CD4-positive, alpha-beta T cell (primary cell): ENCODE measurements at regions not wholly inside any gene's neighbourhood (a gene's known extent, or its start where the extent isn't known, plus 50 kb on each side); places are given as distances from the start of the nearest gene placed in this dataset.

Experiments
- ATAC-seq: fragments of 200-7000 bp; cut with Tn5 transposase; one replicate; pipeline ENCODE4 v1.10.0; 2022; ENCODE audit warnings: mild to moderate bottlenecking; ENCODE audit not compliant: poor library complexity
- CTCF ChIA-PET: fragments of 350-600 bp; sonication (Branson Sonifier 250); formaldehyde crosslinking; loops from one replicate; lab custom pipeline; 2021; ENCODE audit warnings: antibody characterized with exemption, inconsistent platforms; lab: Charles Lee
- POLR2A ChIA-PET: fragments of 350-600 bp; sonication (Branson Sonifier 250); formaldehyde crosslinking; loops from one replicate; lab custom pipeline; 2021; ENCODE audit warnings: antibody characterized with exemption, inconsistent platforms; lab: Charles Lee
- DNase-seq, 14 experiments: peaks; one replicate each; pipeline ENCODE4 v3.0.0-alpha.2; 2013 to 2020; ENCODE audit warnings: mixed read lengths in 2 of 14
- H3K27ac ChIP-seq, 2 donors: one replicate each; pipeline versions ENCODE4 v1.5.1 to v1.7.0; 2013; ENCODE audit warnings: low read length in 2 of 2, low read depth in 1 of 2, mild to moderate bottlenecking in 1 of 2
- H3K27me3 ChIP-seq, 2 experiments: 1 replicate in 1 of 2; 2 replicates in 1 of 2; pipeline versions ENCODE4 v1.6.1 to v1.7.0; 2013; ENCODE audit warnings: low read length in 2 of 2, control low read depth in 1 of 2, mild to moderate bottlenecking in 1 of 2, moderate library complexity in 1 of 2; ENCODE audit not compliant: insufficient read depth in 2 of 2, control insufficient read depth in 1 of 2
- H3K36me3 ChIP-seq: one replicate; pipeline ENCODE4 v1.6.1; 2013; ENCODE audit warnings: low read length, control low read depth; ENCODE audit not compliant: insufficient read depth
- H3K4me1 ChIP-seq: one replicate; pipeline ENCODE4 v1.6.1; 2013; ENCODE audit warnings: low read length, control low read depth; ENCODE audit not compliant: insufficient read depth
- H3K4me3 ChIP-seq: one replicate; pipeline ENCODE4 v1.5.1; 2013; ENCODE audit warnings: mild to moderate bottlenecking, low read length, moderate library complexity
- H3K9me3 ChIP-seq, 2 experiments: 1 replicate in 1 of 2; 2 replicates in 1 of 2; pipeline versions ENCODE4 v1.6.1 to v1.7.0; 2013; ENCODE audit warnings: low read length in 2 of 2, mild to moderate bottlenecking in 2 of 2, control low read depth in 1 of 2, moderate library complexity in 1 of 2; ENCODE audit not compliant: control insufficient read depth in 1 of 2, insufficient read depth in 1 of 2
- H3K27ac Mint-ChIP-seq: one replicate; pipeline ENCODE4 v1.8.0; 2020; ENCODE audit warnings: mixed read lengths
- H3K27me3 Mint-ChIP-seq: one replicate; pipeline ENCODE4 v1.8.0; 2021; ENCODE audit warnings: mixed read lengths
- H3K36me3 Mint-ChIP-seq: one replicate; pipeline ENCODE4 v1.8.0; 2021; ENCODE audit warnings: low read depth, mixed read lengths
- H3K4me1 Mint-ChIP-seq: one replicate; pipeline ENCODE4 v1.8.0; 2021; ENCODE audit warnings: low read depth, mixed read lengths
- H3K4me3 Mint-ChIP-seq: one replicate; pipeline ENCODE4 v1.8.0; 2020; ENCODE audit warnings: mild to moderate bottlenecking, mixed read lengths
- H3K9me3 Mint-ChIP-seq: one replicate; pipeline ENCODE4 v1.8.0; 2020; ENCODE audit warnings: mixed read lengths
- CTCF ChIP-seq: fragments of 200-600 bp; IDR thresholded peaks from one replicate; pipeline ENCODE4 v1.8.0; 2022; ENCODE audit warnings: antibody characterized with exemption, mild to moderate bottlenecking
- intact Hi-C, 2 experiments: fragments of 100-400 bp; cut with DNase I in 1 of 2; cut with micrococcal nuclease in 1 of 2; formaldehyde crosslinking; loops; one replicate each; pipeline versions ENCODE4 v1.15.1 to v1.9.0; 2023 to 2025; cut with DNase I, micrococcal nuclease

GRCh38 chr9:8033794-8034193 is 234.2 kb upstream of the DMAC1 start:
- CTCF ChIA-PET = no interaction called here
- no peak for DNase-seq

GRCh38 chr9:8030095-8030494 is 230.5 kb upstream of the DMAC1 start:
- Mint-ChIP-seq H3K27me3 (no peaks in the 10 kb centered on the region), H3K9me3 (no peaks in the 10 kb centered on the region), H3K4me1 (no peaks in the 10 kb centered on the region), H3K27ac (no peak overlapping the region), H3K4me3 (no peak overlapping the region), H3K36me3 (no peaks in the 10 kb centered on the region)
- Histone ChIP-seq H3K27ac (no peak overlapping the region), H3K9me3 (no peaks in the 10 kb centered on the region), H3K4me1 (no peaks in the 10 kb centered on the region), H3K27me3 (no peaks in the 10 kb centered on the region), H3K36me3 (no peaks in the 10 kb centered on the region), H3K4me3 (no peak overlapping the region)
- no peak for TF ChIP-seq CTCF
- ATAC-seq = no peak
- no peak for DNase-seq
- CTCF ChIA-PET = no interaction called here
- POLR2A ChIA-PET = interaction anchor here (0.7 kb wide), 1 partner anchor 82 kb away, joined by 3 read pairs; no protein-coding TSS in a partner anchor
- intact Hi-C loops = no loop called here

More at GRCh38 chr9:8033794-8034193, 234.2 kb upstream of the DMAC1 start:
- peaks cover 2% of the 10 kb centered on the region for H3K9me3 Mint-ChIP-seq
- Histone ChIP-seq H3K36me3 (no peaks in the 10 kb centered on the region), H3K4me3 (no peak overlapping the region), H3K4me1 (no peaks in the 10 kb centered on the region), H3K27ac (no peak overlapping the region), H3K27me3 (no peaks in the 10 kb centered on the region), H3K9me3 (peaks cover 0 to 9% of the 10 kb centered on the region in 2 experiments)
- H3K4me1 Mint-ChIP-seq = no peaks in the 10 kb centered on the region
- H3K36me3 Mint-ChIP-seq = no peaks in the 10 kb centered on the region
- no peaks in the 10 kb centered on the region for H3K27me3 Mint-ChIP-seq
- POLR2A ChIA-PET = no interaction called here
- TF ChIP-seq CTCF = no peak
- ATAC-seq = no peak
- intact Hi-C loops = no loop called here
- H3K27ac Mint-ChIP-seq = no peak overlapping the region
- no peak overlapping the region for H3K4me3 Mint-ChIP-seq

GRCh38 chr9:8027351-8027750 is 227.8 kb upstream of the DMAC1 start:
- DNase-seq (no peak), ATAC-seq (no peak)
- Histone ChIP-seq H3K27me3 (no peaks in the 10 kb centered on the region), H3K27ac (no peak overlapping the region), H3K4me1 (no peaks in the 10 kb centered on the region), H3K9me3 (no peaks in the 10 kb centered on the region), H3K4me3 (no peak overlapping the region), H3K36me3 (no peaks in the 10 kb centered on the region)
- H3K27ac Mint-ChIP-seq = no peak overlapping the region
- no peaks in the 10 kb centered on the region for H3K36me3 Mint-ChIP-seq
- no peak overlapping the region for H3K4me3 Mint-ChIP-seq
- H3K27me3 Mint-ChIP-seq = no peaks in the 10 kb centered on the region
- H3K9me3 Mint-ChIP-seq = peaks cover 1% of the 10 kb centered on the region
- CTCF ChIA-PET = no interaction called here
- intact Hi-C loops = no loop called here
- TF ChIP-seq CTCF = no peak
- POLR2A ChIA-PET = no interaction called here
- no peaks in the 10 kb centered on the region for H3K4me1 Mint-ChIP-seq
